K562 (cell line): ENCODE measurements at regions not wholly inside any gene's neighbourhood (a gene's known extent, or its start where the extent isn't known, plus 50 kb on each side); places are given as distances from the start of the nearest gene placed in this dataset.

ENCODE experiments used
- ATAC-seq: fragments of 200-7000 bp; cut with Tn5 transposase; 3 replicates; pipeline ENCODE4 v1.9.1; 2020; ENCODE audit warnings: moderate library complexity
- BruUV-seq: library from RNA; stranded (reverse); fragments of 400-500 nt; replicated peaks from 2 replicates; lab custom pipeline; 2021; lab: Mats Ljungman, UMichigan
- CTCF ChIA-PET: fragments of 300-600 bp; formaldehyde crosslinking; extraction: SDS; loops from one replicate; lab custom pipeline; 2021; ENCODE audit warnings: low intra/inter-chr PET ratio; lab: Yijun Ruan, JAX
- POLR2A ChIA-PET: fragments of 300-600, 350-650 bp; sonication (Branson Sonifier 250); formaldehyde crosslinking; extraction: SDS; loops from one replicate; lab custom pipeline; 2021; ENCODE audit warnings: antibody characterized with exemption, inconsistent platforms; lab: Yijun Ruan, JAX
- DNase-seq, 4 experiments: peaks; one replicate each; pipeline versions ENCODE4 v3.0.0 to v3.0.0-alpha.2; 2011 to 2018; ENCODE audit warnings: low spot score in 3 of 4, mixed read lengths in 3 of 4; ENCODE audit errors: extremely low read depth in 1 of 4
- FAIRE-seq: peaks from 2 replicates; lab custom pipeline; 2011; peaks lifted over from hg19 to GRCh38; lab: Jason Lieb, UNC
- H2AFZ ChIP-seq: 2 replicates; pipeline ENCODE4 v1.6.0; 2011; ENCODE audit warnings: low read depth, low read length, control low read depth, inconsistent platforms
- H3K27ac ChIP-seq: fragments of 200-600 bp; 3 replicates; pipeline ENCODE4 v1.8.0; 2011; ENCODE audit warnings: low read depth, mild to moderate bottlenecking, control low read depth, inconsistent platforms, low read length, moderate library complexity, mixed read lengths; ENCODE audit errors: extremely low read depth
- H3K27me3 ChIP-seq, 2 experiments: fragments of 300-600 bp in 1 of 2; 2 replicates in 1 of 2; 3 replicates in 1 of 2; pipeline versions ENCODE4 v1.6.0 to v1.8.0; 2011; ENCODE audit warnings: inconsistent platforms in 2 of 2, low read length in 2 of 2, mild to moderate bottlenecking in 1 of 2, mixed read lengths in 1 of 2, moderate library complexity in 1 of 2; ENCODE audit not compliant: control insufficient read depth in 2 of 2, insufficient read depth in 2 of 2
- H3K36me3 ChIP-seq: fragments of 300-600 bp; 3 replicates; pipeline ENCODE4 v1.8.0; 2011; ENCODE audit warnings: mild to moderate bottlenecking, low read length, inconsistent platforms; ENCODE audit not compliant: control insufficient read depth, insufficient read depth
- H3K4me1 ChIP-seq, 2 experiments: fragments of 200-600 bp in 1 of 2; replicated peaks in 1 of 2; 2 replicates in 1 of 2; 3 replicates in 1 of 2; pipeline versions ENCODE4 v1.5.1 to v1.8.0; 2011; ENCODE audit warnings: inconsistent platforms in 2 of 2, low read length in 2 of 2, mild to moderate bottlenecking in 1 of 2, mixed read lengths in 1 of 2, moderate library complexity in 1 of 2; ENCODE audit not compliant: control insufficient read depth in 2 of 2, insufficient read depth in 2 of 2
- H3K4me2 ChIP-seq: 2 replicates; pipeline ENCODE4 v1.6.1; 2011; ENCODE audit warnings: low read length, control low read depth, inconsistent platforms, mixed read lengths; ENCODE audit not compliant: insufficient read depth
- H3K4me3 ChIP-seq: fragments of 200-600 bp; sonication (generic), shearing (Covaris generic); 2 replicates; pipeline ENCODE4 v1.5.1; 2016; ENCODE audit warnings: control low read depth, inconsistent platforms
- H3K79me2 ChIP-seq: fragments of 200-600 bp; 3 replicates; pipeline ENCODE4 v1.8.0; 2011; ENCODE audit warnings: low read length, inconsistent platforms; ENCODE audit not compliant: control insufficient read depth, insufficient read depth
- H3K9ac ChIP-seq, 2 experiments: 2 replicates each; pipeline versions ENCODE4 v1.6.0 to v1.6.1; 2011; ENCODE audit warnings: low read depth in 2 of 2, low read length in 2 of 2, control low read depth in 1 of 2, inconsistent platforms in 1 of 2, mild to moderate bottlenecking in 1 of 2, mixed read lengths in 1 of 2; ENCODE audit not compliant: insufficient read depth in 1 of 2
- H3K9me1 ChIP-seq: one replicate; pipeline ENCODE4 v1.6.0; 2011; ENCODE audit warnings: inconsistent platforms, mild to moderate bottlenecking, low read length, moderate library complexity; ENCODE audit not compliant: control insufficient read depth, insufficient read depth
- H3K9me3 ChIP-seq: replicated peaks from 2 replicates; pipeline ENCODE4 v1.5.1; 2011; ENCODE audit warnings: low read depth, low read length, inconsistent platforms; ENCODE audit not compliant: control insufficient read depth, insufficient read depth
- H4K20me1 ChIP-seq: replicated peaks from 2 replicates; pipeline ENCODE4 v1.6.1; 2011; ENCODE audit warnings: low read length, inconsistent platforms, mixed read lengths; ENCODE audit not compliant: control insufficient read depth, insufficient read depth
- BRCA1 ChIP-seq, 2 experiments: fragments of 450-650 bp in 1 of 2; sonication (generic) in 1 of 2; formaldehyde crosslinking in 1 of 2; IDR thresholded peaks; 2 replicates each; pipeline versions ENCODE4 v1.5.0 to v1.6.1; 2017 to 2020; ENCODE audit warnings: mild to moderate bottlenecking in 1 of 2, missing genetic modification reagents in 1 of 2
- CEBPB ChIP-seq: fragments of 450-650 bp; IDR thresholded peaks from 2 replicates; pipeline ENCODE4 v1.6.1; 2016; ENCODE audit warnings: missing genetic modification characterization, missing compliant biosample characterization
- CREB5 ChIP-seq: fragments of 250-450 bp; sonication (Bioruptor Pico); IDR thresholded peaks from 2 replicates; pipeline ENCODE4 v1.5.0; 2020; ENCODE audit warnings: mild to moderate bottlenecking
- CREBBP ChIP-seq: IDR thresholded peaks from one replicate; pipeline ENCODE4 v1.6.1; 2012; ENCODE audit warnings: low read depth, mild to moderate bottlenecking, control low read depth, inconsistent platforms, low read length
- DACH1 ChIP-seq: fragments of 450-650 bp; IDR thresholded peaks from 2 replicates; pipeline ENCODE4 v1.6.1; 2018; ENCODE audit not compliant: partially characterized antibody
- EWSR1 ChIP-seq: fragments of 450-650 bp; IDR thresholded peaks from 2 replicates; pipeline ENCODE4 v1.6.1; 2018; ENCODE audit warnings: borderline replicate concordance, mild to moderate bottlenecking, low read depth, moderate library complexity; ENCODE audit not compliant: partially characterized antibody
- MCM7 ChIP-seq, 2 experiments: fragments of 450-650 bp; IDR thresholded peaks; 2 replicates each; pipeline ENCODE4 v1.6.1; 2016 to 2018
- NFIX ChIP-seq: fragments of 250-450 bp; sonication (Bioruptor Pico); IDR thresholded peaks from 2 replicates; pipeline ENCODE4 v1.4.0; 2020; ENCODE audit warnings: low read depth, mild to moderate bottlenecking, moderate library complexity
- RFX1 ChIP-seq: fragments of 450-650 bp; IDR thresholded peaks from 2 replicates; pipeline ENCODE4 v1.6.1; 2016; ENCODE audit warnings: mild to moderate bottlenecking, moderate library complexity
- ZEB2 ChIP-seq: fragments of 450-650 bp; IDR thresholded peaks from 2 replicates; pipeline ENCODE4 v1.6.1; 2016
- ZSCAN32 ChIP-seq: fragments of 450-650 bp; formaldehyde crosslinking; IDR thresholded peaks from 2 replicates; pipeline ENCODE4 v1.4.0; 2020; ENCODE audit warnings: mild to moderate bottlenecking, moderate library complexity
- WGBS: fragments of 100-300 bp; shearing (Covaris generic); methylation state at CpG from one replicate; pipeline ENCODE4 v1.1.6; 2016; ENCODE audit warnings: low coverage, mixed read lengths; ENCODE audit not compliant: insufficient coverage; ENCODE audit errors: missing lambda C conversion rate; 5-methylcytosine and 5-hydroxymethylcytosine counted together
- in situ Hi-C: fragments of 300-500 bp; cut with MboI; formaldehyde crosslinking; loops from 4 replicates; pipeline ENCODE4 v1.15.0; 2018; ENCODE audit warnings: inconsistent platforms, mixed read lengths
- intact Hi-C: fragments of 100-400 bp; cut with micrococcal nuclease; formaldehyde crosslinking; loops from 2 replicates; pipeline ENCODE4 v1.14.2; 2022
- TF ChIP-seq, protein P1 (sequence below): IDR thresholded peaks from 2 replicates; pipeline ENCODE4 v1.6.1; 2012; ENCODE audit warnings: low read depth, low read length, improper control_type of control experiment, borderline replicate concordance
- TF ChIP-seq, protein P2 (sequence below): sonication (generic); formaldehyde crosslinking; IDR thresholded peaks from 2 replicates; pipeline ENCODE4 v1.8.1; 2023; ENCODE audit warnings: mild to moderate bottlenecking, missing genetic modification reagents, moderate library complexity
- TF ChIP-seq, protein P3 (sequence below): conservative IDR thresholded peaks from 2 replicates; pipeline ENCODE4 v1.6.1; 2011; ENCODE audit warnings: low read depth, mild to moderate bottlenecking, low read length; ENCODE audit not compliant: control insufficient read depth

DNA sequence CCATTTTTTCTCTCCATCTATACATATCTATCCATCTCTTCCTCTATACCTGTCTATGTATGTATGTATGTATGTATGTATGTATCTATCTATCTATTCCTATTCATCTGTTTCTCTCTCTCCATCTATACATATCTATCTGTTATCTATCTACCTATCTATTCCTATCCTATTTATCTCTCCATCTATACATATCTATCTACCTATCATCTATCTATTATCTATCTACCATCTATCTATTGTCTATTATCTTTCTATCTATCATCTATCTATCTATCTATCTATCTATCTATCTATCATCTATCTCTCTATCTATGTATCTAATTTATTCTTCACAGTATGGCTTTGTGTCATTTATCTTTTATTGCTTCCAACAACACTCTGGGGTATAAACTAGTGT lies 1124.4 kb downstream of the TYW1 start:
- CTCF ChIA-PET, result no interaction called here
- ATAC-seq (no peak), FAIRE-seq (no peak)

GRCh38 chr7:68121655-68122054 lies 1125.0 kb downstream of the TYW1 start:
- no peak for DNase-seq
- Histone ChIP-seq H4K20me1 (no peaks in the 10 kb centered on the region), H3K4me1 (no peaks in the 10 kb centered on the region), H3K79me2 (no peaks in the 10 kb centered on the region), H3K9me1 (no peaks in the 10 kb centered on the region), H3K27ac (no peak overlapping the region), H2AFZ (no peak overlapping the region), H3K9me3 (no peaks in the 10 kb centered on the region), H3K4me3 (no peak overlapping the region), H3K4me2 (no peak overlapping the region), H3K36me3 (no peaks in the 10 kb centered on the region), H3K27me3 (no peaks in the 10 kb centered on the region), H3K9ac (no peak overlapping the region)
- WGBS, result 17% methylated on average over 9 of the region's 9 CpGs
- ChIA-PET CTCF (no interaction called here), POLR2A (no interaction called here)
- no peak for ATAC-seq
- BruUV-seq, result no TSS peak
- in situ Hi-C loops, result no loop called here
- intact Hi-C loops, result no loop called here
- FAIRE-seq, result no peak
- TF ChIP-seq ZEB2 (no peak), BRCA1 (IDR thresholded peaks at IDR 0.05) (no peak), BRCA1 (CRISPR knock-in tag; IDR thresholded peaks at IDR 0.05) (no peak), NFIX (CRISPR knock-in tag) (no peak), CEBPB (no peak), ZSCAN32 (CRISPR knock-in tag) (no peak), EWSR1 (no peak), CREB5 (CRISPR knock-in tag) (no peak)
- TF ChIP-seq, protein P1, sequence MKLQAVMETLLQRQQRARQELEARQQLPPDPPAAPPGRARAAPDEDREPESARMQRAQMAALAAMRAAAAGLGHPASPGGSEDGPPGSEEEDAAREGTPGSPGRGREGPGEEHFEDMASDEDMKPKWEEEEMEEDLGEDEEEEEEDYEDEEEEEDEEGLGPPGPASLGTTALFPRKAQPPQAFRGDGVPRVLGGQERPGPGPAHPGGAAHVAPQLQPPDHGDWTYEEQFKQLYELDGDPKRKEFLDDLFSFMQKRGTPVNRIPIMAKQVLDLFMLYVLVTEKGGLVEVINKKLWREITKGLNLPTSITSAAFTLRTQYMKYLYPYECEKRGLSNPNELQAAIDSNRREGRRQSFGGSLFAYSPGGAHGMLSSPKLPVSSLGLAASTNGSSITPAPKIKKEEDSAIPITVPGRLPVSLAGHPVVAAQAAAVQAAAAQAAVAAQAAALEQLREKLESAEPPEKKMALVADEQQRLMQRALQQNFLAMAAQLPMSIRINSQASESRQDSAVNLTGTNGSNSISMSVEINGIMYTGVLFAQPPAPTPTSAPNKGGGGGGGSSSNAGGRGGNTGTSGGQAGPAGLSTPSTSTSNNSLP, result no peak
- TF ChIP-seq, protein P2, sequence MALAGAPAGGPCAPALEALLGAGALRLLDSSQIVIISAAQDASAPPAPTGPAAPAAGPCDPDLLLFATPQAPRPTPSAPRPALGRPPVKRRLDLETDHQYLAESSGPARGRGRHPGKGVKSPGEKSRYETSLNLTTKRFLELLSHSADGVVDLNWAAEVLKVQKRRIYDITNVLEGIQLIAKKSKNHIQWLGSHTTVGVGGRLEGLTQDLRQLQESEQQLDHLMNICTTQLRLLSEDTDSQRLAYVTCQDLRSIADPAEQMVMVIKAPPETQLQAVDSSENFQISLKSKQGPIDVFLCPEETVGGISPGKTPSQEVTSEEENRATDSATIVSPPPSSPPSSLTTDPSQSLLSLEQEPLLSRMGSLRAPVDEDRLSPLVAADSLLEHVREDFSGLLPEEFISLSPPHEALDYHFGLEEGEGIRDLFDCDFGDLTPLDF, result no peak
- TF ChIP-seq, protein P3, sequence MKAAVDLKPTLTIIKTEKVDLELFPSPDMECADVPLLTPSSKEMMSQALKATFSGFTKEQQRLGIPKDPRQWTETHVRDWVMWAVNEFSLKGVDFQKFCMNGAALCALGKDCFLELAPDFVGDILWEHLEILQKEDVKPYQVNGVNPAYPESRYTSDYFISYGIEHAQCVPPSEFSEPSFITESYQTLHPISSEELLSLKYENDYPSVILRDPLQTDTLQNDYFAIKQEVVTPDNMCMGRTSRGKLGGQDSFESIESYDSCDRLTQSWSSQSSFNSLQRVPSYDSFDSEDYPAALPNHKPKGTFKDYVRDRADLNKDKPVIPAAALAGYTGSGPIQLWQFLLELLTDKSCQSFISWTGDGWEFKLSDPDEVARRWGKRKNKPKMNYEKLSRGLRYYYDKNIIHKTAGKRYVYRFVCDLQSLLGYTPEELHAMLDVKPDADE, result no peak

More for the DNA sequence above, 1124.4 kb downstream of the TYW1 start:
- H3K36me3 ChIP-seq, result no peaks in the 10 kb centered on the region
- intact Hi-C loops (no loop called here), in situ Hi-C loops (no loop called here)
- no peak for DNase-seq
- no TSS peak for BruUV-seq
- no peaks in the 10 kb centered on the region for H3K79me2 ChIP-seq
- no peak overlapping the region for H3K4me2 ChIP-seq
- no peaks in the 10 kb centered on the region for H3K4me1 ChIP-seq
- H3K9ac ChIP-seq, result no peak overlapping the region
- no peak overlapping the region for H3K27ac ChIP-seq
- H3K9me3 ChIP-seq, result no peaks in the 10 kb centered on the region
- no peak overlapping the region for H3K4me3 ChIP-seq
- H3K27me3 ChIP-seq, result no peaks in the 10 kb centered on the region
- no peaks in the 10 kb centered on the region for H3K9me1 ChIP-seq
- no peak for TF ChIP-seq MCM7 (IDR thresholded peaks at IDR 0.05)
- peak; percentile 67 for TF ChIP-seq CREBBP
- no peak for TF ChIP-seq RFX1
- TF ChIP-seq DACH1, result peak; percentile 57
- TF ChIP-seq, all 486 proteins: peak for 2
- POLR2A ChIA-PET, result no interaction called here
- Histone ChIP-seq H4K20me1 (no peaks in the 10 kb centered on the region), H2AFZ (no peak overlapping the region)
